HCT116 (cell line): ENCODE measurements at regions not wholly inside any gene's neighbourhood (a gene's known extent, or its start where the extent isn't known, plus 50 kb on each side); places are given as distances from the start of the nearest gene placed in this dataset.

ENCODE experiments used
- ATF3 ChIP-seq: IDR thresholded peaks from 2 replicates; pipeline ENCODE4 v1.6.1; 2012
- CTCF ChIP-seq, 3 experiments: fragments of 200-600 bp in 1 of 3; sonication (generic) in 1 of 3; IDR thresholded peaks in 2 of 3; conservative IDR thresholded peaks in 1 of 3; 2 replicates each; pipeline ENCODE4 v1.5.1; 2012 to 2017; ENCODE audit warnings: low read depth in 2 of 3, low read length in 2 of 3, antibody characterized with exemption in 1 of 3, borderline replicate concordance in 1 of 3, control low read depth in 1 of 3, mild to moderate bottlenecking in 1 of 3, mixed read lengths in 1 of 3, mixed run types in 1 of 3, moderate library complexity in 1 of 3; ENCODE audit not compliant: insufficient read depth in 1 of 3
- EGR1 ChIP-seq: IDR thresholded peaks from 2 replicates; pipeline ENCODE4 v1.6.1; 2012; ENCODE audit warnings: low read depth
- EZH2 ChIP-seq: fragments of 200-600 bp; sonication (generic); IDR thresholded peaks from 2 replicates; pipeline ENCODE4 v1.6.1; 2017; ENCODE audit warnings: antibody characterized with exemption, mixed run types
- MAX ChIP-seq: IDR thresholded peaks from 2 replicates; pipeline ENCODE4 v1.6.1; 2012
- POLR2A ChIP-seq: IDR thresholded peaks from 2 replicates; pipeline ENCODE4 v1.7.0; 2011; ENCODE audit warnings: borderline replicate concordance; ENCODE audit not compliant: insufficient read depth, insufficient read length; ENCODE audit errors: extremely low read depth
- REST ChIP-seq: IDR thresholded peaks from 2 replicates; pipeline ENCODE4 v1.6.1; 2012; ENCODE audit warnings: low read depth
- SIN3A ChIP-seq: IDR thresholded peaks from 2 replicates; pipeline ENCODE4 v1.6.1; 2012; ENCODE audit warnings: low read depth
- YY1 ChIP-seq: IDR thresholded peaks from 2 replicates; pipeline ENCODE4 v1.6.1; 2011; ENCODE audit warnings: low read length, low read depth, moderate library complexity, mild to moderate bottlenecking; ENCODE audit not compliant: insufficient replicate concordance; ENCODE audit errors: extremely low read depth
- ZBTB33 ChIP-seq: IDR thresholded peaks from 2 replicates; pipeline ENCODE4 v1.6.1; 2011; ENCODE audit warnings: mild to moderate bottlenecking, low read length, moderate library complexity; ENCODE audit not compliant: insufficient replicate concordance; ENCODE audit errors: extremely low read depth
- ZNF274 ChIP-seq: fragments of 200-500 bp; sonication (Bioruptor generic); IDR thresholded peaks from 2 replicates; pipeline ENCODE4 v1.6.1; 2014; ENCODE audit warnings: mild to moderate bottlenecking, low read depth, low read length, inconsistent platforms

- no peak for TF ChIP-seq EZH2
- no peak for TF ChIP-seq POLR2A
- no peak for TF ChIP-seq MAX
- TF ChIP-seq ATF3: no peak
- no peak for TF ChIP-seq CTCF (IDR thresholded peaks at IDR 0.05 in 2 of 3, conservative IDR thresholded peaks at IDR 0.05 in 1 of 3; ENCODE audit: borderline replicate concordance in 1 of 3, insufficient read depth in 1 of 3, low read depth in 2 of 3, low read length in 2 of 3)
- TF ChIP-seq YY1: no peak
- no peak for TF ChIP-seq ZBTB33
- TF ChIP-seq EGR1: no peak
- no peak for TF ChIP-seq ZNF274
- no peak for TF ChIP-seq REST
- TF ChIP-seq SIN3A: no peak
Measured at GRCh38 chr12:38586789-38587188, 270.2 kb downstream of the ALG10B start.
